B cell (primary cell): ENCODE measurements at regions not wholly inside any gene's neighbourhood (a gene's known extent, or its start where the extent isn't known, plus 50 kb on each side); places are given as distances from the start of the nearest gene placed in this dataset.

ENCODE experiments used
- ATAC-seq: fragments of 200-7000 bp; cut with Tn5 transposase; one replicate; pipeline ENCODE4 v1.10.0; 2021; ENCODE audit warnings: low read depth, mild to moderate bottlenecking, moderate number of reproducible peaks, moderate library complexity
- CTCF ChIA-PET: fragments of 350-600 bp; sonication (Branson Sonifier 250); formaldehyde crosslinking; loops from one replicate; lab custom pipeline; 2021; ENCODE audit warnings: antibody characterized with exemption, inconsistent platforms; lab: Charles Lee
- POLR2A ChIA-PET: fragments of 350-600 bp; sonication (Branson Sonifier 250); formaldehyde crosslinking; loops from one replicate; lab custom pipeline; 2021; ENCODE audit warnings: antibody characterized with exemption; lab: Charles Lee
- DNase-seq: peaks from one replicate; pipeline ENCODE4 v3.0.0; 2013
- H2AFZ ChIP-seq: 2 replicates; pipeline ENCODE4 v1.6.1; 2012; ENCODE audit warnings: mild to moderate bottlenecking, low read depth, low read length; ENCODE audit not compliant: insufficient read depth, poor library complexity, severe bottlenecking
- H3K27ac ChIP-seq, 2 donors: 1 replicate in 1 of 2; 2 replicates in 1 of 2; pipeline ENCODE4 v1.5.1; 2012 to 2013; ENCODE audit warnings: low read length in 2 of 2, mild to moderate bottlenecking in 2 of 2, moderate library complexity in 1 of 2
- H3K27me3 ChIP-seq, 4 experiments: fragments of 200-600 bp in 1 of 4; sonication (generic) in 1 of 4; replicated peaks in 1 of 4; 1 replicate in 2 of 4; 2 replicates in 2 of 4; pipeline versions ENCODE4 v1.6.1 to v1.7.0; 2013 to 2016; ENCODE audit warnings: low read length in 3 of 4, mild to moderate bottlenecking in 2 of 4, mixed read lengths in 1 of 4, moderate library complexity in 1 of 4; ENCODE audit not compliant: insufficient read depth in 4 of 4, control insufficient read depth in 3 of 4; ENCODE audit errors: control extremely low read depth in 1 of 4
- H3K36me3 ChIP-seq, 2 experiments: replicated peaks in 1 of 2; 1 replicate in 1 of 2; 2 replicates in 1 of 2; pipeline versions ENCODE4 v1.6.1 to v1.7.1; 2013; ENCODE audit warnings: low read length in 1 of 2; ENCODE audit not compliant: insufficient read depth in 2 of 2, control insufficient read depth in 1 of 2; ENCODE audit errors: control extremely low read depth in 1 of 2, extremely low read depth in 1 of 2
- H3K4me1 ChIP-seq, 2 donors: fragments of 200-600 bp in 1 of 2; sonication (generic) in 1 of 2; 1 replicate in 1 of 2; 2 replicates in 1 of 2; pipeline versions ENCODE4 v1.5.1 to v1.6.1; 2013 to 2017; ENCODE audit warnings: low read length in 2 of 2; ENCODE audit not compliant: control insufficient read depth in 2 of 2, insufficient read depth in 2 of 2
- H3K4me2 ChIP-seq: replicated peaks from 2 replicates; pipeline ENCODE3; 2012; ENCODE audit warnings: mild to moderate bottlenecking, low read depth, low read length; ENCODE audit not compliant: poor library complexity, severe bottlenecking
- H3K4me3 ChIP-seq, 5 experiments: fragments of 200-600 bp in 1 of 5; sonication (generic) in 1 of 5; 1 replicate in 3 of 5; 2 replicates in 2 of 5; pipeline versions ENCODE4 v1.5.1 to v1.7.0; 2011 to 2016; ENCODE audit warnings: low read length in 4 of 5, mild to moderate bottlenecking in 4 of 5, low read depth in 2 of 5, control low read depth in 1 of 5, moderate library complexity in 1 of 5; ENCODE audit not compliant: insufficient read depth in 1 of 5; ENCODE audit errors: control extremely low read depth in 1 of 5, extremely low read depth in 1 of 5
- H3K79me2 ChIP-seq: fragments of 200-600 bp; sonication (generic); one replicate; pipeline ENCODE4 v1.6.0; 2016; ENCODE audit warnings: low read length; ENCODE audit not compliant: control insufficient read depth, insufficient read depth
- H3K9ac ChIP-seq: fragments of 200-600 bp; sonication (generic); 2 replicates; pipeline ENCODE4 v1.6.1; 2017; ENCODE audit warnings: mild to moderate bottlenecking, low read length, moderate library complexity
- H3K9me3 ChIP-seq, 3 donors: one replicate each; pipeline versions ENCODE4 v1.6.1 to v1.7.1; 2013; ENCODE audit warnings: low read length in 2 of 3; ENCODE audit not compliant: control insufficient read depth in 2 of 3, insufficient read depth in 1 of 3; ENCODE audit errors: control extremely low read depth in 1 of 3
- H4K20me1 ChIP-seq: 2 replicates; pipeline ENCODE4 v1.6.0; 2012; ENCODE audit warnings: mild to moderate bottlenecking, low read length; ENCODE audit not compliant: insufficient read depth, control insufficient read depth, poor library complexity, severe bottlenecking
- H3K27ac Mint-ChIP-seq: one replicate; pipeline ENCODE4 v1.8.0; 2021; ENCODE audit warnings: mixed read lengths
- H3K27me3 Mint-ChIP-seq: one replicate; pipeline ENCODE4 v1.8.0; 2021; ENCODE audit warnings: mixed read lengths
- H3K4me1 Mint-ChIP-seq: one replicate; pipeline ENCODE4 v1.8.0; 2021; ENCODE audit warnings: mixed read lengths
- H3K4me3 Mint-ChIP-seq: one replicate; pipeline ENCODE4 v1.8.0; 2021; ENCODE audit warnings: mixed read lengths
- H3K9me3 Mint-ChIP-seq: one replicate; pipeline ENCODE4 v1.8.0; 2022; ENCODE audit warnings: mixed read lengths; ENCODE audit not compliant: insufficient read depth
- EZH2 ChIP-seq: IDR thresholded peaks from 2 replicates; pipeline ENCODE4 v1.6.1; 2012; ENCODE audit warnings: borderline replicate concordance, low read depth, mild to moderate bottlenecking, moderate library complexity, low read length; ENCODE audit not compliant: insufficient read depth, poor library complexity, severe bottlenecking
- WGBS: methylation state at CpG from one replicate; pipeline ENCODE4 v1.1.5; 2013; ENCODE audit warnings: missing lambda C conversion rate; ENCODE audit not compliant: insufficient coverage; 5-methylcytosine and 5-hydroxymethylcytosine counted together
- intact Hi-C: fragments of 100-400 bp; cut with micrococcal nuclease; formaldehyde crosslinking; loops from one replicate; pipeline ENCODE4 v1.10.0; 2022
- TF ChIP-seq, protein P1 (sequence below): fragments of 200-600 bp; IDR thresholded peaks from one replicate; pipeline ENCODE4 v1.8.0; 2022; ENCODE audit warnings: antibody characterized with exemption, mild to moderate bottlenecking

DNA sequence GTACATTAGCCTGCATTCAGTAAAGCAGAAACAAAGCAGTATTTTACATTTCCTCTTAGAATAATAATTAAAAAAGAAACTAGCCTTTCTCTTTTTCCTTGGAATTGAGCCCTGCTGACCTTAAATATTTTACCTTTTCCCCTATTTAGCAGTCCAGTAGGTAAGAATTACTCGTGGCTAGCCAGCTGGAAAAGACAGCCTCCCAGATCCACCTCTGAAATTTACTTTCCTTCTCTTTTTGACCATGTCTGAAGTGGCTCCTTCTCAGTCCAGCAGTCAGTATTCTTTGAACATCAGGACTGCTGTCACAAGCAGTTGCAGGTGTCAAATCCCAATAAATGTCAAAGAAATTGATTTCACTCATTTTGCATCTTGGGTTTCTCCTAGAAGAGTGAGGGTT is 311.5 kb upstream of the DCBLD2 start:
- Histone ChIP-seq H2AFZ (no peak overlapping the region), H3K4me1 (no peaks in the 10 kb centered on the region), H3K4me3 (no peak overlapping the region), H3K9ac (no peak overlapping the region), H3K36me3 (no peaks in the 10 kb centered on the region), H3K27ac (no peak overlapping the region), H3K4me2 (no peak overlapping the region), H3K27me3 (no peaks in the 10 kb centered on the region), H3K9me3 (peaks cover 0 to 4% (median 0%) of the 10 kb centered on the region in 3 donors), H3K79me2 (no peaks in the 10 kb centered on the region), H4K20me1 (no peaks in the 10 kb centered on the region)
- Mint-ChIP-seq H3K27me3 (no peaks in the 10 kb centered on the region), H3K4me3 (no peak overlapping the region), H3K27ac (no peak overlapping the region), H3K4me1 (no peaks in the 10 kb centered on the region), H3K9me3 (peaks cover 3% of the 10 kb centered on the region)
- TF ChIP-seq EZH2 = no peak
- TF ChIP-seq, protein P1, sequence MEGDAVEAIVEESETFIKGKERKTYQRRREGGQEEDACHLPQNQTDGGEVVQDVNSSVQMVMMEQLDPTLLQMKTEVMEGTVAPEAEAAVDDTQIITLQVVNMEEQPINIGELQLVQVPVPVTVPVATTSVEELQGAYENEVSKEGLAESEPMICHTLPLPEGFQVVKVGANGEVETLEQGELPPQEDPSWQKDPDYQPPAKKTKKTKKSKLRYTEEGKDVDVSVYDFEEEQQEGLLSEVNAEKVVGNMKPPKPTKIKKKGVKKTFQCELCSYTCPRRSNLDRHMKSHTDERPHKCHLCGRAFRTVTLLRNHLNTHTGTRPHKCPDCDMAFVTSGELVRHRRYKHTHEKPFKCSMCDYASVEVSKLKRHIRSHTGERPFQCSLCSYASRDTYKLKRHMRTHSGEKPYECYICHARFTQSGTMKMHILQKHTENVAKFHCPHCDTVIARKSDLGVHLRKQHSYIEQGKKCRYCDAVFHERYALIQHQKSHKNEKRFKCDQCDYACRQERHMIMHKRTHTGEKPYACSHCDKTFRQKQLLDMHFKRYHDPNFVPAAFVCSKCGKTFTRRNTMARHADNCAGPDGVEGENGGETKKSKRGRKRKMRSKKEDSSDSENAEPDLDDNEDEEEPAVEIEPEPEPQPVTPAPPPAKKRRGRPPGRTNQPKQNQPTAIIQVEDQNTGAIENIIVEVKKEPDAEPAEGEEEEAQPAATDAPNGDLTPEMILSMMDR = no peak
- no peak for DNase-seq
- ChIA-PET CTCF (no interaction called here), POLR2A (no interaction called here)
- 50% methylated on average over 1 of the region's 1 CpG for WGBS
- intact Hi-C loops = no loop called here
- no peak for ATAC-seq

DNA sequence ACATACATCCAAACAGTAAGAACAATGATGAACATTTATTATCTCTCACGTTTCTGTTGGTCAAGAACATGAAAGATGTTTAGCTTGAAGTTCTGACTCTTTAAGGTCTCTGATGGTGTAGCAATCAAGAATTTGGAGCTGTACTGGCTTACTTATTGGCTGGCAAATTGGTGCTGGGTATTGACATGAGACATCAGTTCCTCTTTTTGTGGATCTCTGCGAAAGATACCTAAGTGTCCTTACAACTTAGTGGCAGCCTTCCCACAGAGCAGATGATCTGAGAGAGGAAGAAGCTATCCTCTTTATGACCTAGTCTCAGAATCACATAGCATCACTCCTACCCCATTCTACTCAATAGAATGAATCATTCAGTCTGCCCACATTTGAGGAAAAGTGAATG is 309.8 kb upstream of the DCBLD2 start:
- no peak for ATAC-seq
- DNase-seq = no peak
- CTCF ChIA-PET = no interaction called here
- Histone ChIP-seq H3K27ac (no peak overlapping the region), H3K36me3 (no peaks in the 10 kb centered on the region), H3K9me3 (peaks cover 0 to 4% (median 0%) of the 10 kb centered on the region in 3 donors), H3K27me3 (no peaks in the 10 kb centered on the region), H3K4me1 (no peaks in the 10 kb centered on the region), H3K4me3 (no peak overlapping the region), H4K20me1 (no peaks in the 10 kb centered on the region), H2AFZ (no peak overlapping the region), H3K79me2 (no peaks in the 10 kb centered on the region), H3K4me2 (no peak overlapping the region), H3K9ac (no peak overlapping the region)
- Mint-ChIP-seq H3K4me3 (no peak overlapping the region), H3K27me3 (no peaks in the 10 kb centered on the region), H3K4me1 (no peaks in the 10 kb centered on the region), H3K9me3 (peaks cover 3% of the 10 kb centered on the region), H3K27ac (no peak overlapping the region)
- POLR2A ChIA-PET = no interaction called here
- 100% methylated on average over 1 of the region's 2 CpGs for WGBS
- TF ChIP-seq EZH2 = no peak
- TF ChIP-seq, protein P1 = no peak
- intact Hi-C loops = no loop called here
